HG02943 (cell line): ENCODE measurements at regions not wholly inside any gene's neighbourhood (a gene's known extent, or its start where the extent isn't known, plus 50 kb on each side); places are given as distances from the start of the nearest gene placed in this dataset.
"Not testable (repeated sequence)": the region's sequence is repeated elsewhere in the genome, so short reads cannot be mapped to it uniquely, and the experiment has no call there.

Source experiments
- ATAC-seq: cut with Tn5 transposase; IDR thresholded peaks from one replicate; pipeline ENCODE4 v1.9.1; 2021; ENCODE audit warnings: mild to moderate bottlenecking, low read depth, moderate library complexity; ENCODE audit not compliant: unreplicated experiment

DNA sequence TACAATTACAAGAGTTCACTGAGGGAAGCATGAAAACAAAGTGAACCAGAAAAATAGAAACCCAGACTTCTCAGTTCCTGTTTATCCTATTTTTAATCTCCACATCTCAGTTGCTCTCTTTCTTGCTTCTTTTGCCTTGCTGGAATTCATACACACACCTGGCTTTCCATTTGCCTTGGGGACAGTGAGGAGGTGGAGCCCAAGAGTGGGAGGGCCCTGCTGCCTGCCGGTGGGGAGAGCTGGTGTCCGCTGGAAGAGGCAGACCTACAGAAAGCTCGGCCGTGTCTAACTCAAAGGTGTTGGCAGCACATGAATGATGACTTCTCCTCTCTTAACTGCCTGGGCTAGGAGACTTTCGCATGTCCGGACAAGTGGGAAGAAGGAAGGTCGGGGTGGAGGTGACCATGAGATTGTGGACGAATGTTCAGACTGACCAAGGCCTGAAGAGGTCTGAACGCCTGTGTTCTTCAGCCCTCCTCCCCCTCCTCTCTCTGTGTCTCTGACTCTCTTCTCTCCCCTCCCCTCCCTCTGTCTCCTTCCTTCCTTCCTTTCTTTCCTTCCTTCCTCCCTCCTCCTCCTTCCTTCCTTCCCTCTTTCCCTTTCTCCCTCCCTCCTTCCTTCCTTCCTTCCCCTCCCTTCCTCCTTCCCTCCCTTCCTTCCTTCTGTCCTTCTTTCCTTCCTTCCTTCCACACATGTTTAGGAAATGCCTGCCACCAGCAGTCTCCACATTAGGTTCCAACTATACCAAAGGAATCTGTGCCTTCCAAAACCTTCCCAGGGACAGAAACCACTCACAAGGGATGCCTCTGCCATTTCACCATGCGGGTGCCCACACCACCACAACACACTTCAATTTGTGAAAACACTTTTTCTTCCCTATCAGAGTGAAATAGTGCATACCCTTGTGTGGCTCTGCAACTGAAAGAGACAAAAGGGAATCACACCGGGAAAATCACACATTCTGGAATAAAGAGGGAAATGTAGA is 157.3 kb upstream of the RUNX1 start:
- ATAC-seq: no peak

DNA sequence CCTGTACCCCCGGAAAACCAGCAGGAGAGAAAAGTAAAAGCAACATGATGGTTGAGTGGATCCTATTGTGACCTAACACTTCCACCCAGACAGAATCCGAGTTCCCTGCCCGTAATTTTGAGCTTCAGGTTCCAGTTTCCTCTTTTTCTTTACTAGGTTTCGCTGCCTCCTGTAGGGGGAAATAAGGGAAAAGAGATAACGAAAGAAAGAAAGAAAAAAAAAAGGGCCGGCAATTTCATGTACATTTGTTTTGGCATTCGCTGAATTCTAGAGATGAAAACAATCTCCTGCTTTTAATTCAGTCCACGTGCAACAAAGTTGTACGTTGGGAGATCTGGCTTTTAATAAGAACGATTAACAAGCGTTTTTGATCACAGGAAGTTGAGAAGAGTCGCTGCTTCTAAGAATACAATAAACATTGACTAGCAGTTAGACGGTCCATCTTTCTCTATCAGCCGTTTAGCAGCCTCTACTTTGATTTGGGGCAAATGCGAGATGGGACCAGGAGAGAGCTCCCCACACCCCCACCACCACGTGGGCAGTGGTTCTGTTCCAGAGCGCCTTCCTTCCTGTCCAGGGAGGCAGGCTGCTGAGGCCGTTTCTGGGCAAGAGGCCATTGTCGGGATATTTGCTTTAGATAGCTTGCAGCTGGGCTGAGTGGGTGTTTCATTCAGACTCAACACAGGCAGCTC is 155.9 kb upstream of the RUNX1 start:
- ATAC-seq: no peak

DNA sequence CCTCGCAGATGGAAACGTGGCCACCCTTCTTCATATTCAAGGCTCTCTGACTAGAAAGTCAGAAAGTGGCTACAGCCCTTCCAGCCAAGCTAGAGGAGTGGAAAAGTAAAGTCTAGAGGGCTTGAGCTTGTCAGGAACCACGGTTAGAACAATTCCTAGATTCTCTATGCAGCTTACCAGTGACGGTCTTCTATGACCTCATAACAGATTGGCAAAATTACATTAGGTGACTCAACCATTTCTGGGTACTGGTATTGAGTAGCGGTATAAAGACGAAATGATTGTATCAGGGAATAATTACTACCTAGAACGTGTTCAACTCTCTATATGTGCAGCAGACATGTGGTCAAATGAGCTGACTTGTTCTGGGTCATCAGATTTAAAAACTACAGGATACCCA is 155.0 kb upstream of the RUNX1 start:
- no peak for ATAC-seq

DNA sequence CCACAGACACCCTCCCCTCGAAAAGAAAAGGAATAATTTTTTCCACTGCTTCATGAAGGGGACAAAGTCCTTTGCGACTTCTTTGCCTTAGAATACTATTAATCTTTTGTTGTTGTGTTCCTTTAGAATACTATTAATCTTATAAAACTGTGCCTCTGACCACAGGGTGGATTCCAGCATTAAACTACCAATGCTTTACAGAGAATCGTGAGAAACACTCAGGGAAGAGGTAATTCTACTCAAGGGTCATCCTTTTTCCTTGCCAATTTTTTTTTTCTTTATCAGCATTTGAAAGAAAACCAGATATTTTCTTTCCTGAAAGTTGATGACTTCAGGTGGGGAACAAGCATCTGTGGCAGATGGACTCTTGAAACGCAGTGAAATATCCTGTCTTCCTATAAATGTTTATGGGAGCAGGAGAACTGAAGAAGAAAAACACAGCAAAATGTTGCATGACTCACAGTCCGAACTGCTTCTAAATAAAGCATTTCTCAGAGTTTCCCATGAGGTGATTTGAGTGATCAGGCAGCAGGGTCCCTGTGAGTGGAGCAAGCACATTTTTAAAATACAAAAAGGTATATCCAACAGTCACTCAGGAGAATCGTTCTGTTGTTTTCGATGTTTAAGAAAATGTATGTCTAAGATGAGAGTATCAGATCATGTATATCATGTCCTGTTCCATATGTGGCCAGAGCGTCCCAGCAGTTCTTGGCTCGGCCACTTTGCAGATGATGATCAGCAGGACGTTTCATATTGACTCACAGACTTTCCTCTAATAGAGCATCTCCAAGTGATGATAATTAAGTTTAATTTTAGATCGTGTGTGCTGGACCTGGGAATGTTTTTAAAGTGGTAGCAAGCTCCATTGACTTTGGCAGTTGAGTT is 154.2 kb upstream of the RUNX1 start:
- no peak for ATAC-seq

GRCh38 chr21:35202431-35202830 is 153.3 kb upstream of the RUNX1 start:
- ATAC-seq: no peak

DNA sequence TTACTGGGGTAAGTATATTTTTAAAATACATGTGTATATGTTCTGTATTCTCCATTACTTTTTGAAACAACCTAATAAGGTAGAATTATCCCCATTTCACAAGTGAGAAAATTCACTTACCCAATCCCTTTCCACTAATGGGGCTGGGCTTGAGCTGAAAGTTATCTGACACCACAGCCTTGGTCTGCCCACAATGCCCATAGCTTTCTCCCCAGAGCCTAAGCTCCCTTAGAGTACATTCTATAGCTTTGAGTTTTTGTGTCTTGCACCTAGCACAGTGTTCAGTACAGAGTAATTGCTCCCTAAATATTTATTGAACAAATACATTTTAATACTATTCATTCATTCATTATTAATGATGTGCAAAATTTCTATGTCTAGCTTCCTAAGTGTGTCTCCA is 152.7 kb upstream of the RUNX1 start:
- no peak for ATAC-seq

- no peak for ATAC-seq
These were observed 152.2 kb upstream of the RUNX1 start for GRCh38 chr21:35201288-35201687.

DNA sequence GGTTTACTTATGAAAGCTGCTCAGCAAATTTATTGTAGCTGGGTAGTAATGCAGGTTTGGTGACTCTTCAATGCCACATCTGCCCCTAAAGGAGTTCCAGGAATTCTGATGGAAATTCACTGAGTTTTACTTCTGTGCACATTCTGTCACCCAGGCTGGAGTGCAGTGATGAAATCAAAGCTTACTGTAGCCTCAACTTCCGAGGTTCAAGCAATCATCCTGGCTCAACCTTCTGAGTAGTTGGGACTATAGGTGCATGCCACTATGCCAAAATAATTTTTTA is 150.6 kb upstream of the RUNX1 start:
- ATAC-seq: no peak

GRCh38 chr21:35198982-35199732 is 150.1 kb upstream of the RUNX1 start:
- no peak for ATAC-seq

- ATAC-seq: no peak
These were observed 149.5 kb upstream of the RUNX1 start for GRCh38 chr21:35198565-35198964.

GRCh38 chr21:35197992-35198431 is 148.9 kb upstream of the RUNX1 start:
- no peak for ATAC-seq

DNA sequence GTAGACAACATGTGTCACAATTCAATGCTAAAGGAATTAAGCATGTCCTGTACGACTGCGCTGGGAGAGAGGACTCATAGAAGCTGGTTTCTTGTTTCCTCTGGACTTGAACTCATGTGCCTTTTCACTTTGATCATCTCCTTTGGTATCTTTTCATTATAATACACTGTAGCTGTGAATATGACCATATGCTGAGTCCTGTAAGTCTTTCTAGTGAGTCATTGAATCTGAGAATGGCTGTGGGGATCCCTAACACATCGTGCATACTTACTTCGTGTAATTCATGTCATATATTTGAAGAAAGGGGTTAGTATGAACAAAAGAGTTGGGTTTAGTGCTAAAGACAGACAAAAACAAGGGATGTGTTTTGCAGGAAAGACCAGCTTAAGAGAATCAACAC is 148.1 kb upstream of the RUNX1 start:
- ATAC-seq: no peak

- ATAC-seq: no peak
These were observed 147.0 kb upstream of the RUNX1 start for GRCh38 chr21:35196128-35196527.

DNA sequence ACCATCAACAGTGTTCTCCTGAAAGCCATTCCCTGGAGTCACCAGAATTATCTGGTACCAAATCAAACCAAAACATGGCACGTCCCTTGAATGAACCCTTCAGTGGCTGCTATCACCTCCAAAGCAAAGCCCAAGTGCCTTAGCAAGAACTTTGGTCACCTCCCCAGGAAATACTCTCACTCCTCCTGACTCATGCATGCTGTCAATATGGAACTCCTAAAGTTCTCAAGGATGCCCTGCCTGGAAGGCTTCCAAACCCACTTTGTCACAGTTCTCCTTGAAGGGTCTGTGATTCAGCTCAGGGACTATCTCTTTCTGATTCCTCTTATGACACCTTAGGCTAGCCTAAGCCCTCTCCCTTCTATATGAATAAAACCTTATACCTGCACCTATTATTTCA is 146.1 kb upstream of the RUNX1 start:
- no peak for ATAC-seq

GRCh38 chr21:35191754-35192153 is 142.7 kb upstream of the RUNX1 start:
- no peak for ATAC-seq

DNA sequence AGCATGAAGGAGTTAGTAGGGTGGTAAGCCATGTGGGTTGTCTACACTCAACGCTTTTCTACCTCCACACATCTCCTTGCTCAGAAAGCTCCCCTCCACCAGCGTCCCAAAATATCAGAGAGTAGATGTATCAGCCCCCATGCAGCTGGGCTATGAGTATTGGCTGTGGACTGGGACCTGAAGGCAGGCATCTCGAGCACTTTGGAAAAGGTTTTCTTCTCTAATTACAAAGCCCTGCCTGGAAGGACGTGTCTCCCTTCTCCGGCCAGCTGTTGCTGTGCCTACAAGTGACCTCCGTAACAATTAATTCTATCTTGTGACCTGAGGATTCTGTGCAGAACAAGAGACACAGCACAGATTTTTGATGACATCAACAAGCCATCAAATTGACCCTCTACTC is 142.0 kb upstream of the RUNX1 start:
- no peak for ATAC-seq

DNA sequence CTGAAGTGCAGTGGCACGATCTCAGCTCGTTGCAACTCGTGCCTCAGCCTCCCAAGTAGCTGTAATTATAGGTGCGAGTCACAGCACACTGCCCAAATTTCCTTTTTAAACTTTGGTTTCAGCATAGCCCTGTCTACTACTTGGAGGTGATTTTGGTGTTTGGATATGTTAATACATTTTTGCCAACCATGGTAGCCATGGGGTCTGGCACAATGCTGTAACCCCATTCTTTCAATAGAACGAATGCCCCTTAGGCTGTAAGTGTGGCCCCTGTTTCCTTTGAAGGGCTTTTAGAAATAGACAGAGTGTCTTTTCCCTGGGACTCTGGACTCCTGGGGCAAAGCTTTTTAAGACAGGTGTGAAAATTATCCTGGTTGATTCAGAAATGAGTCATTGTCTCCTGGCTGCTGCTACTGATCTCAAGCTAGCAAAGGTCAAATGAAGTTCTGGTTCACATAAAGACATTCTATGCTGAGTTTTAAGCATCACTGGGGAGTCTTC is 141.1 kb upstream of the RUNX1 start:
- no peak for ATAC-seq

DNA sequence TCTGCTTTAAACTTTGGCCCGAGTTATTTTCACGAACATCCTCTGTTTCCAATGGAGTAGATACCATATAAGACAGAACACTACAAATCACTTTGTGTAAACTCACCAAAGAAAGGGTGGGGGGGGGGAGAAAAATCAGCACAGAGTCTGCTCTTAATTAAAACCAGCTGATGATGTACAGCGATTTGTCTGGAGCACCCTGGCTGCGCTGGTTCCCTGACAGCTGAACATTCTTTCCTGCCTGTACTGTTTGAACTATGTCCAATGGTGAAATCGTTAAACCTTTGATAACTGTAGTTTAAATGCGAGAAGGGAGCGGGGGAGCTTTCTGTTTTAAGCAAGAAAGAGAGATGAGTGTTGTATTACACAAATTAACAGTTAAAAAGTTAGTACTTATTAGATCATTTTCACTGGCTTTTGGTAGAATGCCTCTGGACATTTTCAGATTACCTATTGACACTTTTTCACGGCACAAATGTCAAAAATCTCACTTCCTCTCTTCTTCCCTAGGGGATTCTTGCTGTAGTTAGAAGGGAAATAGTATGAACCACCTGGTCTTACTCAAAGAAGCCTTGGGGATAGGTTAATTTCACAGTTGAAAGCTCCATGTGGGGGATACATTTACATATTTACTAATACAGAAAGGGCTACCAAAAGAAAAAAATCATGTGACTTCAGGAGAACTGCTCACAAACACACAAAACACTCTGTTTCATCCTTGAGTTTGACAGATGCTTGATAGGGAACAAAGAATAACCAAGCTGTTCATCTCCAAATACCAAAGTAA is 140.2 kb upstream of the RUNX1 start:
- no peak for ATAC-seq

DNA sequence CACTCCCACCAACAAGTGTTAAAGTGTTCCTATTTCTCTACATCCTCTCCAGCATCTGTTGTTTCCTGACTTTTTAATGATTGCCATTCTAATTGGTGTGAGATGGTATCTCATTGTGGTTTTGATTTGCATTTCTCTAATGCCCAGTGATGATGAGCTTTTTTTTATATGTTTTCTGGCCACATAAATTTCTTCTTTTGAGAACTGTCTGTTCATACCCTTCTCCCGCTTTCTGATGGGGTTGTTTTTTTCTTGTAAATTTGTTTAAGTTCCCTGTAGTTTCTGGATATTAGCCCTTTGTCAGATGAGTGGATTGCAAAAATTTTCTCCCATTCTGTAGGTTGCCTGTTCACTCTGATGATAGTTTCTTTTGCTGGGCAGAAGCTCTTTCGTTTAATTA is 134.3 kb upstream of the RUNX1 start:
- not testable (repeated sequence) for ATAC-seq
